WTC11 (cell line): ENCODE measurements at regions not wholly inside any gene's neighbourhood (a gene's known extent, or its start where the extent isn't known, plus 50 kb on each side); places are given as distances from the start of the nearest gene placed in this dataset.
"Not testable (repeated sequence)": the region's sequence is repeated elsewhere in the genome, so short reads cannot be mapped to it uniquely, and the experiment has no call there.

ENCODE experiments used
- CREM ChIP-seq: sonication (generic); formaldehyde crosslinking; IDR thresholded peaks from 2 replicates; pipeline ENCODE4 v1.8.1; 2022; ENCODE audit warnings: mild to moderate bottlenecking, missing genetic modification reagents, moderate library complexity
- CTCF ChIP-seq: fragments of 200-600 bp; IDR thresholded peaks from 2 replicates; pipeline ENCODE4 v1.8.0; 2022; ENCODE audit warnings: antibody characterized with exemption
- IRF1 ChIP-seq: sonication (generic); formaldehyde crosslinking; IDR thresholded peaks from 2 replicates; pipeline ENCODE4 v1.8.0; 2023; ENCODE audit warnings: missing genetic modification reagents
- NR2C2 ChIP-seq: sonication (generic); formaldehyde crosslinking; IDR thresholded peaks from 2 replicates; pipeline ENCODE4 v1.8.0; 2022; ENCODE audit warnings: mild to moderate bottlenecking, missing genetic modification reagents
- ZBTB43 ChIP-seq: sonication (generic); formaldehyde crosslinking; IDR thresholded peaks from 2 replicates; pipeline ENCODE4 v1.8.1; 2023; ENCODE audit warnings: mild to moderate bottlenecking, missing genetic modification reagents
- ZNF138 ChIP-seq: sonication (generic); formaldehyde crosslinking; conservative IDR thresholded peaks from 2 replicates; pipeline ENCODE4 v1.8.1; 2022; ENCODE audit warnings: mild to moderate bottlenecking, moderate library complexity, missing genetic modification reagents
- TF ChIP-seq, protein P1 (sequence below): sonication (generic); formaldehyde crosslinking; IDR thresholded peaks from 2 replicates; pipeline ENCODE4 v1.8.0; 2022; ENCODE audit warnings: mild to moderate bottlenecking, missing genetic modification reagents

- not testable (repeated sequence) for TF ChIP-seq ZBTB43; CTCF; IRF1 (CRISPR knock-in tag); ZNF138 (CRISPR knock-in tag); NR2C2; CREM (CRISPR knock-in tag)
- TF ChIP-seq, protein P1, sequence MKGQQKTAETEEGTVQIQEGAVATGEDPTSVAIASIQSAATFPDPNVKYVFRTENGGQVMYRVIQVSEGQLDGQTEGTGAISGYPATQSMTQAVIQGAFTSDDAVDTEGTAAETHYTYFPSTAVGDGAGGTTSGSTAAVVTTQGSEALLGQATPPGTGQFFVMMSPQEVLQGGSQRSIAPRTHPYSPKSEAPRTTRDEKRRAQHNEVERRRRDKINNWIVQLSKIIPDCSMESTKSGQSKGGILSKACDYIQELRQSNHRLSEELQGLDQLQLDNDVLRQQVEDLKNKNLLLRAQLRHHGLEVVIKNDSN (CRISPR knock-in tag): not testable (repeated sequence)
These were observed 72.2 kb downstream of the NPIPA5 start for GRCh38 chr16:15305889-15306288.
